ENCODE measurements at regions not wholly inside any gene's neighbourhood (a gene's known extent, or its start where the extent isn't known, plus 50 kb on each side); places are given as distances from the start of the nearest gene placed in this dataset.

DNA sequence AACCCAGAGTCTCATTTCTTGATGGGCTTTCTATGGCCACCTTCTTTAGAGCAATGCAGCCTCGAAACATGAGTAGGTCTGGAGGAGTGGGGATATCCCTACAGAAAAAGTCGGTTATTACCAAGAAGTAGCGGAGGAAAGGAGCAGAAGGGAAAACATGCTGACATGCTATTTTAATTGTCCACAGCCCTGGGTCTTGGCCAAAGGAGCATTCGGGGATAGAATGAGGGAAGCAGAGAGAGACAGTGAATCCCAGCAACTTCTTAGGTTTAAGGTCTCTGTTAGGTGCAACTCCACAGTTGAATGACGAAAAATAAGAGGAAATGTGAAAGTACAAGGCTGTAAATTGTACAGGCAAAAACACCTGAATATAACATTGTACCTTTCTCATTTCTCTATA lies 506.7 kb upstream of the CDH18 start:
- TF ChIP-seq, protein P1, sequence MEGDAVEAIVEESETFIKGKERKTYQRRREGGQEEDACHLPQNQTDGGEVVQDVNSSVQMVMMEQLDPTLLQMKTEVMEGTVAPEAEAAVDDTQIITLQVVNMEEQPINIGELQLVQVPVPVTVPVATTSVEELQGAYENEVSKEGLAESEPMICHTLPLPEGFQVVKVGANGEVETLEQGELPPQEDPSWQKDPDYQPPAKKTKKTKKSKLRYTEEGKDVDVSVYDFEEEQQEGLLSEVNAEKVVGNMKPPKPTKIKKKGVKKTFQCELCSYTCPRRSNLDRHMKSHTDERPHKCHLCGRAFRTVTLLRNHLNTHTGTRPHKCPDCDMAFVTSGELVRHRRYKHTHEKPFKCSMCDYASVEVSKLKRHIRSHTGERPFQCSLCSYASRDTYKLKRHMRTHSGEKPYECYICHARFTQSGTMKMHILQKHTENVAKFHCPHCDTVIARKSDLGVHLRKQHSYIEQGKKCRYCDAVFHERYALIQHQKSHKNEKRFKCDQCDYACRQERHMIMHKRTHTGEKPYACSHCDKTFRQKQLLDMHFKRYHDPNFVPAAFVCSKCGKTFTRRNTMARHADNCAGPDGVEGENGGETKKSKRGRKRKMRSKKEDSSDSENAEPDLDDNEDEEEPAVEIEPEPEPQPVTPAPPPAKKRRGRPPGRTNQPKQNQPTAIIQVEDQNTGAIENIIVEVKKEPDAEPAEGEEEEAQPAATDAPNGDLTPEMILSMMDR (IDR thresholded peaks at IDR 0.05) = no peak
- no peak for TF ChIP-seq EZH2phosphoT487 (IDR thresholded peaks at IDR 0.05)
- no peak for TF ChIP-seq EZH2 (IDR thresholded peaks at IDR 0.05)

Measured in neural progenitor cell (in vitro differentiated cells).